K562 (cell line): ENCODE measurements at regions not wholly inside any gene's neighbourhood (a gene's known extent, or its start where the extent isn't known, plus 50 kb on each side); places are given as distances from the start of the nearest gene placed in this dataset.

Experiments
- ATAC-seq: fragments of 200-7000 bp; cut with Tn5 transposase; 3 replicates; pipeline ENCODE4 v1.9.1; 2020; ENCODE audit warnings: moderate library complexity
- BruUV-seq: library from RNA; stranded (reverse); fragments of 400-500 nt; replicated peaks from 2 replicates; lab custom pipeline; 2021; lab: Mats Ljungman, UMichigan
- CTCF ChIA-PET: fragments of 300-600 bp; formaldehyde crosslinking; extraction: SDS; loops from one replicate; lab custom pipeline; 2021; ENCODE audit warnings: low intra/inter-chr PET ratio; lab: Yijun Ruan, JAX
- POLR2A ChIA-PET: fragments of 300-600, 350-650 bp; sonication (Branson Sonifier 250); formaldehyde crosslinking; extraction: SDS; loops from one replicate; lab custom pipeline; 2021; ENCODE audit warnings: antibody characterized with exemption, inconsistent platforms; lab: Yijun Ruan, JAX
- DNase-seq, 4 experiments: peaks; one replicate each; pipeline versions ENCODE4 v3.0.0 to v3.0.0-alpha.2; 2011 to 2018; ENCODE audit warnings: low spot score in 3 of 4, mixed read lengths in 3 of 4; ENCODE audit errors: extremely low read depth in 1 of 4
- FAIRE-seq: peaks from 2 replicates; lab custom pipeline; 2011; peaks lifted over from hg19 to GRCh38; lab: Jason Lieb, UNC
- H2AFZ ChIP-seq: 2 replicates; pipeline ENCODE4 v1.6.0; 2011; ENCODE audit warnings: low read depth, low read length, control low read depth, inconsistent platforms
- H3K27ac ChIP-seq: fragments of 200-600 bp; 3 replicates; pipeline ENCODE4 v1.8.0; 2011; ENCODE audit warnings: low read depth, mild to moderate bottlenecking, control low read depth, inconsistent platforms, low read length, moderate library complexity, mixed read lengths; ENCODE audit errors: extremely low read depth
- H3K27me3 ChIP-seq, 2 experiments: fragments of 300-600 bp in 1 of 2; 2 replicates in 1 of 2; 3 replicates in 1 of 2; pipeline versions ENCODE4 v1.6.0 to v1.8.0; 2011; ENCODE audit warnings: inconsistent platforms in 2 of 2, low read length in 2 of 2, mild to moderate bottlenecking in 1 of 2, mixed read lengths in 1 of 2, moderate library complexity in 1 of 2; ENCODE audit not compliant: control insufficient read depth in 2 of 2, insufficient read depth in 2 of 2
- H3K36me3 ChIP-seq: fragments of 300-600 bp; 3 replicates; pipeline ENCODE4 v1.8.0; 2011; ENCODE audit warnings: mild to moderate bottlenecking, low read length, inconsistent platforms; ENCODE audit not compliant: control insufficient read depth, insufficient read depth
- H3K4me1 ChIP-seq, 2 experiments: fragments of 200-600 bp in 1 of 2; replicated peaks in 1 of 2; 2 replicates in 1 of 2; 3 replicates in 1 of 2; pipeline versions ENCODE4 v1.5.1 to v1.8.0; 2011; ENCODE audit warnings: inconsistent platforms in 2 of 2, low read length in 2 of 2, mild to moderate bottlenecking in 1 of 2, mixed read lengths in 1 of 2, moderate library complexity in 1 of 2; ENCODE audit not compliant: control insufficient read depth in 2 of 2, insufficient read depth in 2 of 2
- H3K4me2 ChIP-seq: 2 replicates; pipeline ENCODE4 v1.6.1; 2011; ENCODE audit warnings: low read length, control low read depth, inconsistent platforms, mixed read lengths; ENCODE audit not compliant: insufficient read depth
- H3K4me3 ChIP-seq: fragments of 200-600 bp; sonication (generic), shearing (Covaris generic); 2 replicates; pipeline ENCODE4 v1.5.1; 2016; ENCODE audit warnings: control low read depth, inconsistent platforms
- H3K79me2 ChIP-seq: fragments of 200-600 bp; 3 replicates; pipeline ENCODE4 v1.8.0; 2011; ENCODE audit warnings: low read length, inconsistent platforms; ENCODE audit not compliant: control insufficient read depth, insufficient read depth
- H3K9ac ChIP-seq, 2 experiments: 2 replicates each; pipeline versions ENCODE4 v1.6.0 to v1.6.1; 2011; ENCODE audit warnings: low read depth in 2 of 2, low read length in 2 of 2, control low read depth in 1 of 2, inconsistent platforms in 1 of 2, mild to moderate bottlenecking in 1 of 2, mixed read lengths in 1 of 2; ENCODE audit not compliant: insufficient read depth in 1 of 2
- H3K9me1 ChIP-seq: one replicate; pipeline ENCODE4 v1.6.0; 2011; ENCODE audit warnings: inconsistent platforms, mild to moderate bottlenecking, low read length, moderate library complexity; ENCODE audit not compliant: control insufficient read depth, insufficient read depth
- H3K9me3 ChIP-seq: replicated peaks from 2 replicates; pipeline ENCODE4 v1.5.1; 2011; ENCODE audit warnings: low read depth, low read length, inconsistent platforms; ENCODE audit not compliant: control insufficient read depth, insufficient read depth
- H4K20me1 ChIP-seq: replicated peaks from 2 replicates; pipeline ENCODE4 v1.6.1; 2011; ENCODE audit warnings: low read length, inconsistent platforms, mixed read lengths; ENCODE audit not compliant: control insufficient read depth, insufficient read depth
- E2F4 ChIP-seq: sonication (generic); formaldehyde crosslinking; IDR thresholded peaks from 2 replicates; pipeline ENCODE4 v1.8.0; 2022; ENCODE audit warnings: mild to moderate bottlenecking, low read depth, missing genetic modification reagents
- EP400 ChIP-seq: fragments of 450-650 bp; IDR thresholded peaks from 2 replicates; pipeline ENCODE4 v1.6.1; 2017; ENCODE audit warnings: antibody characterized with exemption, mild to moderate bottlenecking, moderate library complexity
- FOXJ3 ChIP-seq: sonication (generic); formaldehyde crosslinking; IDR thresholded peaks from 2 replicates; pipeline ENCODE4 v1.4.0; 2020; ENCODE audit warnings: mild to moderate bottlenecking, missing genetic modification reagents
- GABPB2 ChIP-seq: fragments of 250-450 bp; sonication (Bioruptor Pico); conservative IDR thresholded peaks from 2 replicates; pipeline ENCODE4 v1.5.1; 2021; ENCODE audit warnings: mild to moderate bottlenecking
- IRF1 ChIP-seq: sonication (generic); formaldehyde crosslinking; IDR thresholded peaks from 2 replicates; pipeline ENCODE4 v1.8.0; 2022; ENCODE audit warnings: missing genetic modification reagents, mild to moderate bottlenecking, borderline replicate concordance
- KLF6 ChIP-seq: fragments of 250-450 bp; sonication (Bioruptor Pico); IDR thresholded peaks from 2 replicates; pipeline ENCODE4 v1.4.0; 2020; ENCODE audit warnings: mild to moderate bottlenecking, moderate library complexity, borderline replicate concordance
- NFRKB ChIP-seq: fragments of 450-650 bp; IDR thresholded peaks from 2 replicates; pipeline ENCODE4 v1.6.1; 2016; ENCODE audit warnings: low read depth
- OTX1 ChIP-seq: fragments of 450-650 bp; formaldehyde crosslinking; IDR thresholded peaks from 2 replicates; pipeline ENCODE4 v1.4.0; 2022; ENCODE audit warnings: mild to moderate bottlenecking
- PTBP1 ChIP-seq: fragments of 200-400 bp; formaldehyde crosslinking; IDR thresholded peaks from 2 replicates; pipeline ENCODE4 v1.6.1; 2017; ENCODE audit warnings: low read depth, low read length
- RBM14 ChIP-seq: fragments of 200-400 bp; formaldehyde crosslinking; IDR thresholded peaks from 2 replicates; pipeline ENCODE4 v1.6.1; 2018; ENCODE audit warnings: low read depth, mild to moderate bottlenecking, low read length, moderate library complexity, borderline replicate concordance; ENCODE audit not compliant: insufficient read depth
- SMC3 ChIP-seq: conservative IDR thresholded peaks from 2 replicates; pipeline ENCODE4 v1.6.1; 2011; ENCODE audit warnings: low read depth, low read length, improper control_type of control experiment; ENCODE audit not compliant: insufficient read depth
- SP1 ChIP-seq: sonication (generic); formaldehyde crosslinking; IDR thresholded peaks from 2 replicates; pipeline ENCODE4 v1.8.1; 2022; ENCODE audit warnings: mild to moderate bottlenecking, missing genetic modification reagents
- U2AF2 ChIP-seq: fragments of 200-400 bp; formaldehyde crosslinking; optimal IDR thresholded peaks from 2 replicates; pipeline ENCODE3; 2017; ENCODE audit warnings: low read depth, mild to moderate bottlenecking, low read length
- ZNF140 ChIP-seq: fragments of 250-450 bp; sonication (Bioruptor Pico); IDR thresholded peaks from 2 replicates; pipeline ENCODE4 v1.8.0; 2021; ENCODE audit warnings: moderate library complexity, mild to moderate bottlenecking, inconsistent platforms
- ZNF165 ChIP-seq: fragments of 250-450 bp; sonication (Bioruptor Pico); IDR thresholded peaks from 2 replicates; pipeline ENCODE4 v1.4.0; 2020; ENCODE audit warnings: borderline replicate concordance
- ZNF197 ChIP-seq: fragments of 200-800 bp; sonication (Bioruptor generic); IDR thresholded peaks from 2 replicates; pipeline ENCODE4 v1.6.1; 2016; ENCODE audit warnings: low read depth, missing genetic modification characterization, missing compliant biosample characterization
- ZNF354B ChIP-seq: fragments of 250-450 bp; sonication (Bioruptor Pico); IDR thresholded peaks from 2 replicates; pipeline ENCODE4 v1.4.0; 2020
- ZNF551 ChIP-seq: fragments of 250-450 bp; sonication (Bioruptor Pico); IDR thresholded peaks from 2 replicates; pipeline ENCODE4 v1.5.0; 2021; ENCODE audit warnings: mild to moderate bottlenecking, moderate library complexity
- WGBS: fragments of 100-300 bp; shearing (Covaris generic); methylation state at CpG from one replicate; pipeline ENCODE4 v1.1.6; 2016; ENCODE audit warnings: low coverage, mixed read lengths; ENCODE audit not compliant: insufficient coverage; ENCODE audit errors: missing lambda C conversion rate; 5-methylcytosine and 5-hydroxymethylcytosine counted together
- in situ Hi-C: fragments of 300-500 bp; cut with MboI; formaldehyde crosslinking; loops from 4 replicates; pipeline ENCODE4 v1.15.0; 2018; ENCODE audit warnings: inconsistent platforms, mixed read lengths
- intact Hi-C: fragments of 100-400 bp; cut with micrococcal nuclease; formaldehyde crosslinking; loops from 2 replicates; pipeline ENCODE4 v1.14.2; 2022
- TF ChIP-seq, protein P1 (sequence below): fragments of 250-450 bp; sonication (Bioruptor Pico); IDR thresholded peaks from 2 replicates; pipeline ENCODE4 v1.5.0; 2021
- TF ChIP-seq, protein P2 (sequence below): fragments of 450-650 bp; IDR thresholded peaks from 2 replicates; pipeline ENCODE4 v1.6.1; 2016; ENCODE audit warnings: missing biosample characterization, missing genetic modification characterization

GRCh38 chr14:97428808-97429440, 631.7 kb downstream of the VRK1 start (continued):
- TF ChIP-seq GABPB2 (CRISPR knock-in tag), result no peak
- TF ChIP-seq IRF1 (CRISPR knock-in tag), result no peak
- TF ChIP-seq ZNF140 (CRISPR knock-in tag), result no peak
- TF ChIP-seq ZNF165 (CRISPR knock-in tag), result no peak
- no peak for TF ChIP-seq ZNF354B (CRISPR knock-in tag)
- TF ChIP-seq SP1 (CRISPR knock-in tag), result no peak
- no peak for TF ChIP-seq OTX1 (CRISPR knock-in tag)
- TF ChIP-seq, protein P1, sequence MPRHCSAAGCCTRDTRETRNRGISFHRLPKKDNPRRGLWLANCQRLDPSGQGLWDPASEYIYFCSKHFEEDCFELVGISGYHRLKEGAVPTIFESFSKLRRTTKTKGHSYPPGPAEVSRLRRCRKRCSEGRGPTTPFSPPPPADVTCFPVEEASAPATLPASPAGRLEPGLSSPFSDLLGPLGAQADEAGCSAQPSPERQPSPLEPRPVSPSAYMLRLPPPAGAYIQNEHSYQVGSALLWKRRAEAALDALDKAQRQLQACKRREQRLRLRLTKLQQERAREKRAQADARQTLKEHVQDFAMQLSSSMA, result no peak

- H3K9me3 ChIP-seq, result no peaks in the 10 kb centered on the region
- 0% methylated on average over 5 of the region's 6 CpGs for WGBS
- no peaks in the 10 kb centered on the region for H3K4me1 ChIP-seq
- ChIA-PET CTCF (no interaction called here), POLR2A (no interaction called here)
- H2AFZ ChIP-seq, result no peak overlapping the region
- intact Hi-C loops (no loop called here), in situ Hi-C loops (no loop called here)
- no peaks in the 10 kb centered on the region for H3K27me3 ChIP-seq
- H4K20me1 ChIP-seq, result no peaks in the 10 kb centered on the region
- H3K4me2 ChIP-seq, result no peak overlapping the region
- no peak overlapping the region for H3K4me3 ChIP-seq
- BruUV-seq, result no TSS peak
- H3K79me2 ChIP-seq, result no peaks in the 10 kb centered on the region
- H3K27ac ChIP-seq, result no peak overlapping the region
- DNase-seq (no peak), ATAC-seq (no peak), FAIRE-seq (no peak)
- H3K9ac ChIP-seq, result no peak overlapping the region
- no peaks in the 10 kb centered on the region for H3K36me3 ChIP-seq
- H3K9me1 ChIP-seq, result no peaks in the 10 kb centered on the region
- TF ChIP-seq ZNF551 (CRISPR knock-in tag), result no peak
- no peak for TF ChIP-seq SMC3
- no peak for TF ChIP-seq ZNF197 (CRISPR knock-in tag)
- no peak for TF ChIP-seq PTBP1
- TF ChIP-seq E2F4 (CRISPR knock-in tag), result no peak
- TF ChIP-seq U2AF2, result no peak
- TF ChIP-seq RBM14, result no peak
- no peak for TF ChIP-seq NFRKB
- TF ChIP-seq EP400, result no peak
- no peak for TF ChIP-seq FOXJ3
- TF ChIP-seq, protein P2, sequence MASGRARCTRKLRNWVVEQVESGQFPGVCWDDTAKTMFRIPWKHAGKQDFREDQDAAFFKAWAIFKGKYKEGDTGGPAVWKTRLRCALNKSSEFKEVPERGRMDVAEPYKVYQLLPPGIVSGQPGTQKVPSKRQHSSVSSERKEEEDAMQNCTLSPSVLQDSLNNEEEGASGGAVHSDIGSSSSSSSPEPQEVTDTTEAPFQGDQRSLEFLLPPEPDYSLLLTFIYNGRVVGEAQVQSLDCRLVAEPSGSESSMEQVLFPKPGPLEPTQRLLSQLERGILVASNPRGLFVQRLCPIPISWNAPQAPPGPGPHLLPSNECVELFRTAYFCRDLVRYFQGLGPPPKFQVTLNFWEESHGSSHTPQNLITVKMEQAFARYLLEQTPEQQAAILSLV (tag), result no peak
- no peak for TF ChIP-seq KLF6 (CRISPR knock-in tag)
Measured at GRCh38 chr14:97432586-97432985, 635.4 kb downstream of the VRK1 start.
